ENCODE measurements at regions not wholly inside any gene's neighbourhood (a gene's known extent, or its start where the extent isn't known, plus 50 kb on each side); places are given as distances from the start of the nearest gene placed in this dataset.

- Histone ChIP-seq H3K9me3 (ENCODE audit: low read length) (no peaks in the 10 kb centered on the region), H3K79me2 (replicated peaks; ENCODE audit: insufficient read depth, low read length) (no peaks in the 10 kb centered on the region), H2AFZ (ENCODE audit: low read depth, low read length) (no peak overlapping the region), H3F3A (ENCODE audit: insufficient read depth, low read length, poor library complexity, severe bottlenecking) (no peaks in the 10 kb centered on the region), H3K4me3 (ENCODE audit: low read length) (no peak overlapping the region), H3K9ac (ENCODE audit: low read length) (no peak overlapping the region), H4K20me1 (ENCODE audit: insufficient read depth) (no peaks in the 10 kb centered on the region), H3K9me2 (ENCODE audit: insufficient read depth, low read length) (no peaks in the 10 kb centered on the region), H3K27ac (ENCODE audit: low read length) (no peak overlapping the region), H3K36me3 (ENCODE audit: insufficient read depth, low read length) (no peaks in the 10 kb centered on the region), H3K4me2 (ENCODE audit: low read length) (no peak overlapping the region), H3K27me3 (ENCODE audit: insufficient read depth, low read depth, low read length) (no peaks in the 10 kb centered on the region)
- TF ChIP-seq, protein P1, sequence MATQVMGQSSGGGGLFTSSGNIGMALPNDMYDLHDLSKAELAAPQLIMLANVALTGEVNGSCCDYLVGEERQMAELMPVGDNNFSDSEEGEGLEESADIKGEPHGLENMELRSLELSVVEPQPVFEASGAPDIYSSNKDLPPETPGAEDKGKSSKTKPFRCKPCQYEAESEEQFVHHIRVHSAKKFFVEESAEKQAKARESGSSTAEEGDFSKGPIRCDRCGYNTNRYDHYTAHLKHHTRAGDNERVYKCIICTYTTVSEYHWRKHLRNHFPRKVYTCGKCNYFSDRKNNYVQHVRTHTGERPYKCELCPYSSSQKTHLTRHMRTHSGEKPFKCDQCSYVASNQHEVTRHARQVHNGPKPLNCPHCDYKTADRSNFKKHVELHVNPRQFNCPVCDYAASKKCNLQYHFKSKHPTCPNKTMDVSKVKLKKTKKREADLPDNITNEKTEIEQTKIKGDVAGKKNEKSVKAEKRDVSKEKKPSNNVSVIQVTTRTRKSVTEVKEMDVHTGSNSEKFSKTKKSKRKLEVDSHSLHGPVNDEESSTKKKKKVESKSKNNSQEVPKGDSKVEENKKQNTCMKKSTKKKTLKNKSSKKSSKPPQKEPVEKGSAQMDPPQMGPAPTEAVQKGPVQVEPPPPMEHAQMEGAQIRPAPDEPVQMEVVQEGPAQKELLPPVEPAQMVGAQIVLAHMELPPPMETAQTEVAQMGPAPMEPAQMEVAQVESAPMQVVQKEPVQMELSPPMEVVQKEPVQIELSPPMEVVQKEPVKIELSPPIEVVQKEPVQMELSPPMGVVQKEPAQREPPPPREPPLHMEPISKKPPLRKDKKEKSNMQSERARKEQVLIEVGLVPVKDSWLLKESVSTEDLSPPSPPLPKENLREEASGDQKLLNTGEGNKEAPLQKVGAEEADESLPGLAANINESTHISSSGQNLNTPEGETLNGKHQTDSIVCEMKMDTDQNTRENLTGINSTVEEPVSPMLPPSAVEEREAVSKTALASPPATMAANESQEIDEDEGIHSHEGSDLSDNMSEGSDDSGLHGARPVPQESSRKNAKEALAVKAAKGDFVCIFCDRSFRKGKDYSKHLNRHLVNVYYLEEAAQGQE (IDR thresholded peaks at IDR 0.05; ENCODE audit: borderline replicate concordance) = no peak
- TF ChIP-seq POLR2AphosphoS5 (IDR thresholded peaks at IDR 0.05) (no peak), SMC3 (conservative IDR thresholded peaks at IDR 0.05; ENCODE audit: poor library complexity) (no peak), EP300 (conservative IDR thresholded peaks at IDR 0.05; ENCODE audit: poor library complexity, severe bottlenecking) (no peak), RAD21 (conservative IDR thresholded peaks at IDR 0.05) (no peak), EZH2 (IDR thresholded peaks at IDR 0.05; ENCODE audit: borderline replicate concordance, insufficient read depth, low read length, poor library complexity, severe bottlenecking) (no peak), TAF1 (IDR thresholded peaks at IDR 0.05; ENCODE audit: low read depth) (no peak), MXI1 (conservative IDR thresholded peaks at IDR 0.05; ENCODE audit: poor library complexity, severe bottlenecking) (no peak)
- TF ChIP-seq, protein P2, sequence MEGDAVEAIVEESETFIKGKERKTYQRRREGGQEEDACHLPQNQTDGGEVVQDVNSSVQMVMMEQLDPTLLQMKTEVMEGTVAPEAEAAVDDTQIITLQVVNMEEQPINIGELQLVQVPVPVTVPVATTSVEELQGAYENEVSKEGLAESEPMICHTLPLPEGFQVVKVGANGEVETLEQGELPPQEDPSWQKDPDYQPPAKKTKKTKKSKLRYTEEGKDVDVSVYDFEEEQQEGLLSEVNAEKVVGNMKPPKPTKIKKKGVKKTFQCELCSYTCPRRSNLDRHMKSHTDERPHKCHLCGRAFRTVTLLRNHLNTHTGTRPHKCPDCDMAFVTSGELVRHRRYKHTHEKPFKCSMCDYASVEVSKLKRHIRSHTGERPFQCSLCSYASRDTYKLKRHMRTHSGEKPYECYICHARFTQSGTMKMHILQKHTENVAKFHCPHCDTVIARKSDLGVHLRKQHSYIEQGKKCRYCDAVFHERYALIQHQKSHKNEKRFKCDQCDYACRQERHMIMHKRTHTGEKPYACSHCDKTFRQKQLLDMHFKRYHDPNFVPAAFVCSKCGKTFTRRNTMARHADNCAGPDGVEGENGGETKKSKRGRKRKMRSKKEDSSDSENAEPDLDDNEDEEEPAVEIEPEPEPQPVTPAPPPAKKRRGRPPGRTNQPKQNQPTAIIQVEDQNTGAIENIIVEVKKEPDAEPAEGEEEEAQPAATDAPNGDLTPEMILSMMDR (IDR thresholded peaks at IDR 0.05; ENCODE audit: poor library complexity, severe bottlenecking) = no peak
These were observed 792.4 kb downstream of the QKI start for GRCh38 chr6:164206807-164207423.

DNA sequence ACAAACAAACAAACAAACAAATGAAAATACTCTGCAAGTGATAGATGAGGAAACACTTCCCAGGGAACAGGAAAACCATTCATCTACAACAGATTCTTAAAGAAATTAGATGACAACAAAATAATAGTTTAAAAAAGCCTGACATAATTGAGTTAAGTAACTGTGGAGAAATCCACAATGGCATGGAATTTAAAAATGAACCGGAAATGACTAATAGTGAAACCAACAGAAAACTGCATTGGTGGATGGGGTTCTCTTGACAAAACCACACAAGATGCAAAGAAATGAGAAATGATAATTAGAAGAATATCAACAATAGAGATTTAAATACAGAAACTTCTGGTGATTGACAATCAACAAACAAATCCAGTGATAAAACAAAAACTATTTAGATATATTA lies 785.6 kb downstream of the QKI start:
- no peaks in the 10 kb centered on the region for H4K20me1 ChIP-seq (ENCODE audit: insufficient read depth)
- no peaks in the 10 kb centered on the region for H3K9me3 ChIP-seq (ENCODE audit: low read length)
- H3K9me2 ChIP-seq (ENCODE audit: insufficient read depth, low read length) = no peaks in the 10 kb centered on the region
- H3K79me2 ChIP-seq (replicated peaks; ENCODE audit: insufficient read depth, low read length) = no peaks in the 10 kb centered on the region
- H3K27me3 ChIP-seq (ENCODE audit: insufficient read depth, low read depth, low read length) = no peaks in the 10 kb centered on the region
- no peak overlapping the region for H3K9ac ChIP-seq (ENCODE audit: low read length)
- no peak overlapping the region for H3K4me2 ChIP-seq (ENCODE audit: low read length)
- H3K27ac ChIP-seq (ENCODE audit: low read length) = no peak overlapping the region
- TF ChIP-seq SMC3 (conservative IDR thresholded peaks at IDR 0.05; ENCODE audit: poor library complexity) = no peak
- no peak for TF ChIP-seq EZH2 (IDR thresholded peaks at IDR 0.05; ENCODE audit: borderline replicate concordance, insufficient read depth, low read length, poor library complexity, severe bottlenecking)
- TF ChIP-seq, protein P2 (IDR thresholded peaks at IDR 0.05; ENCODE audit: poor library complexity, severe bottlenecking) = no peak
- TF ChIP-seq, protein P1 (IDR thresholded peaks at IDR 0.05; ENCODE audit: borderline replicate concordance) = no peak
- no peak for TF ChIP-seq EP300 (conservative IDR thresholded peaks at IDR 0.05; ENCODE audit: poor library complexity, severe bottlenecking)
- no peak for TF ChIP-seq RAD21 (conservative IDR thresholded peaks at IDR 0.05)
- no peak for TF ChIP-seq POLR2AphosphoS5 (IDR thresholded peaks at IDR 0.05)
- H3F3A ChIP-seq (ENCODE audit: insufficient read depth, low read length, poor library complexity, severe bottlenecking) = no peaks in the 10 kb centered on the region
- H3K4me3 ChIP-seq (ENCODE audit: low read length) = no peak overlapping the region
- no peak overlapping the region for H2AFZ ChIP-seq (ENCODE audit: low read depth, low read length)
- no peaks in the 10 kb centered on the region for H3K36me3 ChIP-seq (ENCODE audit: insufficient read depth, low read length)

All from neural cell (in vitro differentiated cells).